Mammary epithelial cell (primary cell): ENCODE measurements at regions not wholly inside any gene's neighbourhood (a gene's known extent, or its start where the extent isn't known, plus 50 kb on each side); places are given as distances from the start of the nearest gene placed in this dataset.

Experiments used
- EZH2 ChIP-seq: IDR thresholded peaks from 2 replicates; pipeline ENCODE4 v1.6.1; 2012; ENCODE audit warnings: low read length, inconsistent platforms, borderline replicate concordance
- TF ChIP-seq, protein P1 (sequence below), 2 donors: IDR thresholded peaks in 1 of 2; conservative IDR thresholded peaks in 1 of 2; 2 replicates each; pipeline ENCODE4 v1.5.1; 2011 to 2012; ENCODE audit warnings: inconsistent platforms in 2 of 2, low read length in 2 of 2, mild to moderate bottlenecking in 2 of 2, control low read depth in 1 of 2, low read depth in 1 of 2; ENCODE audit not compliant: insufficient read depth in 1 of 2; ENCODE audit errors: extremely low read depth in 1 of 2

- TF ChIP-seq, protein P1, sequence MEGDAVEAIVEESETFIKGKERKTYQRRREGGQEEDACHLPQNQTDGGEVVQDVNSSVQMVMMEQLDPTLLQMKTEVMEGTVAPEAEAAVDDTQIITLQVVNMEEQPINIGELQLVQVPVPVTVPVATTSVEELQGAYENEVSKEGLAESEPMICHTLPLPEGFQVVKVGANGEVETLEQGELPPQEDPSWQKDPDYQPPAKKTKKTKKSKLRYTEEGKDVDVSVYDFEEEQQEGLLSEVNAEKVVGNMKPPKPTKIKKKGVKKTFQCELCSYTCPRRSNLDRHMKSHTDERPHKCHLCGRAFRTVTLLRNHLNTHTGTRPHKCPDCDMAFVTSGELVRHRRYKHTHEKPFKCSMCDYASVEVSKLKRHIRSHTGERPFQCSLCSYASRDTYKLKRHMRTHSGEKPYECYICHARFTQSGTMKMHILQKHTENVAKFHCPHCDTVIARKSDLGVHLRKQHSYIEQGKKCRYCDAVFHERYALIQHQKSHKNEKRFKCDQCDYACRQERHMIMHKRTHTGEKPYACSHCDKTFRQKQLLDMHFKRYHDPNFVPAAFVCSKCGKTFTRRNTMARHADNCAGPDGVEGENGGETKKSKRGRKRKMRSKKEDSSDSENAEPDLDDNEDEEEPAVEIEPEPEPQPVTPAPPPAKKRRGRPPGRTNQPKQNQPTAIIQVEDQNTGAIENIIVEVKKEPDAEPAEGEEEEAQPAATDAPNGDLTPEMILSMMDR (conservative IDR thresholded peaks at IDR 0.05 in 1 of 2, IDR thresholded peaks at IDR 0.05 in 1 of 2; ENCODE audit: extremely low read depth in 1 of 2, insufficient read depth in 1 of 2, low read depth in 1 of 2, low read length in 2 of 2), result no peak
- no peak for TF ChIP-seq EZH2
These were observed 409.7 kb upstream of the PIK3R1 start for GRCh38 chr5:67805666-67806348.
